ENCODE measurements at regions not wholly inside any gene's neighbourhood (a gene's known extent, or its start where the extent isn't known, plus 50 kb on each side); places are given as distances from the start of the nearest gene placed in this dataset.

GRCh38 chr4:186838295-186838694 lies 114.6 kb upstream of the FAT1 start:
- no peak for TF ChIP-seq EZH2phosphoT487 (IDR thresholded peaks at IDR 0.05)
- no peak for TF ChIP-seq CTCF (IDR thresholded peaks at IDR 0.05)
- no peak for TF ChIP-seq EZH2 (IDR thresholded peaks at IDR 0.05)

GRCh38 chr4:186839122-186840037 lies 115.7 kb upstream of the FAT1 start:
- H3K36me3 ChIP-seq: no peaks in the 10 kb centered on the region
- no peak overlapping the region for H3K4me3 ChIP-seq
- H3F3A ChIP-seq (ENCODE audit: low read depth): peaks cover 15% of the 10 kb centered on the region
- H3K4me2 ChIP-seq: no peak overlapping the region
- H3K27ac Mint-ChIP-seq: no peak overlapping the region
- peaks cover 13% of the 10 kb centered on the region for H3K4me1 Mint-ChIP-seq
- H3K79me2 ChIP-seq (ENCODE audit: low read depth): no peaks in the 10 kb centered on the region
- no peak overlapping the region for H3K4me3 Mint-ChIP-seq
- no peaks in the 10 kb centered on the region for H3K9me3 ChIP-seq (ENCODE audit: low read depth)
- TF ChIP-seq EZH2 (IDR thresholded peaks at IDR 0.05): no peak
- no peak for TF ChIP-seq EZH2phosphoT487 (IDR thresholded peaks at IDR 0.05)
- no peak for TF ChIP-seq CTCF (IDR thresholded peaks at IDR 0.05)
- no peaks in the 10 kb centered on the region for H4K20me1 ChIP-seq (ENCODE audit: low read depth)
- no peak overlapping the region for H3K9ac ChIP-seq
- no peak overlapping the region for H3K27ac ChIP-seq
- no peaks in the 10 kb centered on the region for H3K36me3 Mint-ChIP-seq
- H3K9me3 Mint-ChIP-seq: peaks cover 3% of the 10 kb centered on the region
- H3K4me1 ChIP-seq: peaks cover 11% of the 10 kb centered on the region
- no peaks in the 10 kb centered on the region for H3K27me3 ChIP-seq
- H2AFZ ChIP-seq (replicated peaks): no peak overlapping the region
- DNase-seq (ENCODE audit: low spot score): no peak
- H3K27me3 Mint-ChIP-seq (ENCODE audit: insufficient read depth, low read depth): no peaks in the 10 kb centered on the region

More at GRCh38 chr4:186838295-186838694, 114.6 kb upstream of the FAT1 start:
- Histone ChIP-seq H2AFZ (replicated peaks) (no peak overlapping the region), H3K79me2 (ENCODE audit: low read depth) (no peaks in the 10 kb centered on the region), H3K4me1 (peaks cover 3% of the 10 kb centered on the region), H3K9me3 (ENCODE audit: low read depth) (no peaks in the 10 kb centered on the region), H3K4me3 (no peak overlapping the region), H4K20me1 (ENCODE audit: low read depth) (no peaks in the 10 kb centered on the region), H3K4me2 (no peak overlapping the region), H3K27ac (no peak overlapping the region), H3K9ac (no peak overlapping the region), H3K27me3 (no peaks in the 10 kb centered on the region), H3F3A (ENCODE audit: low read depth) (peaks cover 4% of the 10 kb centered on the region), H3K36me3 (no peaks in the 10 kb centered on the region)
- no peaks in the 10 kb centered on the region for H3K27me3 Mint-ChIP-seq (ENCODE audit: insufficient read depth, low read depth)
- no peak overlapping the region for H3K27ac Mint-ChIP-seq
- DNase-seq (ENCODE audit: low spot score): no peak
- peaks cover 4% of the 10 kb centered on the region for H3K4me1 Mint-ChIP-seq
- H3K4me3 Mint-ChIP-seq: no peak overlapping the region
- H3K36me3 Mint-ChIP-seq: no peaks in the 10 kb centered on the region
- H3K9me3 Mint-ChIP-seq: peaks cover 3% of the 10 kb centered on the region

- no peak overlapping the region for H3K4me3 Mint-ChIP-seq
- Histone ChIP-seq H3K79me2 (ENCODE audit: low read depth) (no peaks in the 10 kb centered on the region), H3K9me3 (ENCODE audit: low read depth) (no peaks in the 10 kb centered on the region), H3K4me2 (no peak overlapping the region), H3F3A (ENCODE audit: low read depth) (peaks cover 21% of the 10 kb centered on the region), H3K9ac (no peak overlapping the region), H3K4me1 (peaks cover 19% of the 10 kb centered on the region), H3K4me3 (no peak overlapping the region), H3K27me3 (no peaks in the 10 kb centered on the region), H4K20me1 (ENCODE audit: low read depth) (no peaks in the 10 kb centered on the region), H3K36me3 (no peaks in the 10 kb centered on the region), H2AFZ (replicated peaks) (no peak overlapping the region), H3K27ac (no peak overlapping the region)
- no peak for DNase-seq (ENCODE audit: low spot score)
- TF ChIP-seq EZH2 (IDR thresholded peaks at IDR 0.05): no peak
- H3K4me1 Mint-ChIP-seq: peaks cover 22% of the 10 kb centered on the region
- H3K27ac Mint-ChIP-seq: no peak overlapping the region
- peaks cover 3% of the 10 kb centered on the region for H3K9me3 Mint-ChIP-seq
- no peaks in the 10 kb centered on the region for H3K27me3 Mint-ChIP-seq (ENCODE audit: insufficient read depth, low read depth)
- H3K36me3 Mint-ChIP-seq: no peaks in the 10 kb centered on the region
Observed at GRCh38 chr4:186840222-186840701, 116.6 kb upstream of the FAT1 start.

All from neural progenitor cell (in vitro differentiated cells).